ENCODE measurements at regions not wholly inside any gene's neighbourhood (a gene's known extent, or its start where the extent isn't known, plus 50 kb on each side); places are given as distances from the start of the nearest gene placed in this dataset.

DNA sequence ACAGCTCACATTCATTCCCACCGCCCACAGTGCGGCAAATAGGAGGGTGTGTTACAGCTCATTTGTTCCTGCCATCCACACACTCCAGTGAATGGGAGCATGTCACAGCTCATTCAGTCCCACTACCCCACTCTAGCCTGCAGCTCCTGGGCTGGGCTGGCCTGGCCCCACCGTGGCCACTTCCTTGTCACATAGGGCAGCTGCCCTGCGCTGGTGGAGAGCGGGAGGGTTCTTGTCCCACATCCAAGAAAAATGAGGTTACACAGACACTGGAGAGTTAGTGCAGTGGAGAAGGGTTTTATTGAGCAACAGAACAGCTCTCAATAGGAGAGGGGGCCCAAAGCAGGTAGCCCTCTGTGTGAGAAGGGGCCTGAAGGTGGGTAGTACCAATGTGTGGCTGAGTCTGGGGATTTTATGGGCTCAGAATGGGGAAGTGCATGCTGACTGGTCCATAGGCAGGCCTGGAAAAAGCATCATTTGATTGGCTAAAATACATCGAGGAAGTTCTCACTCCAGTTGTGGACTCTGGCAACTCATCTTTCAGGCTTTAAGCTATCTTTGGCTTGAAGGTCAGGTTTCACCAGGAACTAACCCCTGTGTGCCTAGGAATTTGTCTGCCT lies 249.7 kb downstream of the ETAA1 start:
- TF ChIP-seq ZFX (IDR thresholded peaks at IDR 0.05) (no peak), POLR2A (IDR thresholded peaks at IDR 0.05; ENCODE audit: borderline replicate concordance, extremely low read depth, insufficient read depth, insufficient read length) (no peak), RAD21 (IDR thresholded peaks at IDR 0.05; ENCODE audit: low read depth) (no peak)
- TF ChIP-seq, protein P1, sequence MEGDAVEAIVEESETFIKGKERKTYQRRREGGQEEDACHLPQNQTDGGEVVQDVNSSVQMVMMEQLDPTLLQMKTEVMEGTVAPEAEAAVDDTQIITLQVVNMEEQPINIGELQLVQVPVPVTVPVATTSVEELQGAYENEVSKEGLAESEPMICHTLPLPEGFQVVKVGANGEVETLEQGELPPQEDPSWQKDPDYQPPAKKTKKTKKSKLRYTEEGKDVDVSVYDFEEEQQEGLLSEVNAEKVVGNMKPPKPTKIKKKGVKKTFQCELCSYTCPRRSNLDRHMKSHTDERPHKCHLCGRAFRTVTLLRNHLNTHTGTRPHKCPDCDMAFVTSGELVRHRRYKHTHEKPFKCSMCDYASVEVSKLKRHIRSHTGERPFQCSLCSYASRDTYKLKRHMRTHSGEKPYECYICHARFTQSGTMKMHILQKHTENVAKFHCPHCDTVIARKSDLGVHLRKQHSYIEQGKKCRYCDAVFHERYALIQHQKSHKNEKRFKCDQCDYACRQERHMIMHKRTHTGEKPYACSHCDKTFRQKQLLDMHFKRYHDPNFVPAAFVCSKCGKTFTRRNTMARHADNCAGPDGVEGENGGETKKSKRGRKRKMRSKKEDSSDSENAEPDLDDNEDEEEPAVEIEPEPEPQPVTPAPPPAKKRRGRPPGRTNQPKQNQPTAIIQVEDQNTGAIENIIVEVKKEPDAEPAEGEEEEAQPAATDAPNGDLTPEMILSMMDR (IDR thresholded peaks at IDR 0.05 in 2 of 3, conservative IDR thresholded peaks at IDR 0.05 in 1 of 3; ENCODE audit: borderline replicate concordance in 1 of 3, insufficient read depth in 1 of 3, low read depth in 2 of 3, low read length in 2 of 3) = no peak
- TF ChIP-seq, protein P2, sequence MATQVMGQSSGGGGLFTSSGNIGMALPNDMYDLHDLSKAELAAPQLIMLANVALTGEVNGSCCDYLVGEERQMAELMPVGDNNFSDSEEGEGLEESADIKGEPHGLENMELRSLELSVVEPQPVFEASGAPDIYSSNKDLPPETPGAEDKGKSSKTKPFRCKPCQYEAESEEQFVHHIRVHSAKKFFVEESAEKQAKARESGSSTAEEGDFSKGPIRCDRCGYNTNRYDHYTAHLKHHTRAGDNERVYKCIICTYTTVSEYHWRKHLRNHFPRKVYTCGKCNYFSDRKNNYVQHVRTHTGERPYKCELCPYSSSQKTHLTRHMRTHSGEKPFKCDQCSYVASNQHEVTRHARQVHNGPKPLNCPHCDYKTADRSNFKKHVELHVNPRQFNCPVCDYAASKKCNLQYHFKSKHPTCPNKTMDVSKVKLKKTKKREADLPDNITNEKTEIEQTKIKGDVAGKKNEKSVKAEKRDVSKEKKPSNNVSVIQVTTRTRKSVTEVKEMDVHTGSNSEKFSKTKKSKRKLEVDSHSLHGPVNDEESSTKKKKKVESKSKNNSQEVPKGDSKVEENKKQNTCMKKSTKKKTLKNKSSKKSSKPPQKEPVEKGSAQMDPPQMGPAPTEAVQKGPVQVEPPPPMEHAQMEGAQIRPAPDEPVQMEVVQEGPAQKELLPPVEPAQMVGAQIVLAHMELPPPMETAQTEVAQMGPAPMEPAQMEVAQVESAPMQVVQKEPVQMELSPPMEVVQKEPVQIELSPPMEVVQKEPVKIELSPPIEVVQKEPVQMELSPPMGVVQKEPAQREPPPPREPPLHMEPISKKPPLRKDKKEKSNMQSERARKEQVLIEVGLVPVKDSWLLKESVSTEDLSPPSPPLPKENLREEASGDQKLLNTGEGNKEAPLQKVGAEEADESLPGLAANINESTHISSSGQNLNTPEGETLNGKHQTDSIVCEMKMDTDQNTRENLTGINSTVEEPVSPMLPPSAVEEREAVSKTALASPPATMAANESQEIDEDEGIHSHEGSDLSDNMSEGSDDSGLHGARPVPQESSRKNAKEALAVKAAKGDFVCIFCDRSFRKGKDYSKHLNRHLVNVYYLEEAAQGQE (IDR thresholded peaks at IDR 0.05; ENCODE audit: low read depth) = no peak
- TF ChIP-seq, protein P3, sequence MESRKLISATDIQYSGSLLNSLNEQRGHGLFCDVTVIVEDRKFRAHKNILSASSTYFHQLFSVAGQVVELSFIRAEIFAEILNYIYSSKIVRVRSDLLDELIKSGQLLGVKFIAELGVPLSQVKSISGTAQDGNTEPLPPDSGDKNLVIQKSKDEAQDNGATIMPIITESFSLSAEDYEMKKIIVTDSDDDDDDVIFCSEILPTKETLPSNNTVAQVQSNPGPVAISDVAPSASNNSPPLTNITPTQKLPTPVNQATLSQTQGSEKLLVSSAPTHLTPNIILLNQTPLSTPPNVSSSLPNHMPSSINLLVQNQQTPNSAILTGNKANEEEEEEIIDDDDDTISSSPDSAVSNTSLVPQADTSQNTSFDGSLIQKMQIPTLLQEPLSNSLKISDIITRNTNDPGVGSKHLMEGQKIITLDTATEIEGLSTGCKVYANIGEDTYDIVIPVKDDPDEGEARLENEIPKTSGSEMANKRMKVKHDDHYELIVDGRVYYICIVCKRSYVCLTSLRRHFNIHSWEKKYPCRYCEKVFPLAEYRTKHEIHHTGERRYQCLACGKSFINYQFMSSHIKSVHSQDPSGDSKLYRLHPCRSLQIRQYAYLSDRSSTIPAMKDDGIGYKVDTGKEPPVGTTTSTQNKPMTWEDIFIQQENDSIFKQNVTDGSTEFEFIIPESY (IDR thresholded peaks at IDR 0.05; ENCODE audit: extremely low read depth, insufficient replicate concordance, low read length) = no peak

Measured in HCT116 (cell line).